Right lobe of liver (tissue), 4 donors: ENCODE measurements at regions not wholly inside any gene's neighbourhood (a gene's known extent, or its start where the extent isn't known, plus 50 kb on each side); places are given as distances from the start of the nearest gene placed in this dataset.

Experiments
- POLR2A ChIP-seq: fragments of 450-650 bp; IDR thresholded peaks from one replicate; pipeline ENCODE4 v1.6.1; 2017; ENCODE audit warnings: antibody characterized with exemption, mild to moderate bottlenecking
- TF ChIP-seq, protein P1 (sequence below), 4 donors: fragments of 200-600 bp in 3 of 4; fragments of 450-650 bp in 1 of 4; IDR thresholded peaks; one replicate each; pipeline versions ENCODE4 v1.5.1 to v1.8.0; 2016 to 2022; ENCODE audit warnings: antibody characterized with exemption in 4 of 4, mild to moderate bottlenecking in 2 of 4
- donor health status: DM: no; HTN: no; CAD: no.
- donor health status: DM: no; HTN: no; CAD: no.
- donor health status: DM: no; HTN: yes; CAD: no.

DNA sequence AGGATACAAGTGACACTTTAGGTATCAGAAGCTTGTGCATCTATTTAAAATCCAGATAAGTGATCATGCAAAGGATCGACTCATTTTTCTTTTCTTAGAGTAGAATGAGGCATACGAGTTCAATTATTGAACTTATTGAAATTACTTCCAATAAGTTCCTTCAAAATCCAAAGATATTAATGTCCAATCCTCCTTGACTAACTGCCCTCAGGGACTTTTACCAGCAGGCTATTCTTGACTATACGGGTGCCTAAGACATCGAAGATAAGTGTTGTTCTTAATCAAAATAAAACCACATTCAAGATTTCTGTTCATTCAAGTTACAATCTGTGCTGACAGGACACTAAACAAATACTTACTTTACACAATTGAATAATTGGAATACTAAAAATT, 74.5 kb upstream of the SP4 start:
- TF ChIP-seq, protein P1, sequence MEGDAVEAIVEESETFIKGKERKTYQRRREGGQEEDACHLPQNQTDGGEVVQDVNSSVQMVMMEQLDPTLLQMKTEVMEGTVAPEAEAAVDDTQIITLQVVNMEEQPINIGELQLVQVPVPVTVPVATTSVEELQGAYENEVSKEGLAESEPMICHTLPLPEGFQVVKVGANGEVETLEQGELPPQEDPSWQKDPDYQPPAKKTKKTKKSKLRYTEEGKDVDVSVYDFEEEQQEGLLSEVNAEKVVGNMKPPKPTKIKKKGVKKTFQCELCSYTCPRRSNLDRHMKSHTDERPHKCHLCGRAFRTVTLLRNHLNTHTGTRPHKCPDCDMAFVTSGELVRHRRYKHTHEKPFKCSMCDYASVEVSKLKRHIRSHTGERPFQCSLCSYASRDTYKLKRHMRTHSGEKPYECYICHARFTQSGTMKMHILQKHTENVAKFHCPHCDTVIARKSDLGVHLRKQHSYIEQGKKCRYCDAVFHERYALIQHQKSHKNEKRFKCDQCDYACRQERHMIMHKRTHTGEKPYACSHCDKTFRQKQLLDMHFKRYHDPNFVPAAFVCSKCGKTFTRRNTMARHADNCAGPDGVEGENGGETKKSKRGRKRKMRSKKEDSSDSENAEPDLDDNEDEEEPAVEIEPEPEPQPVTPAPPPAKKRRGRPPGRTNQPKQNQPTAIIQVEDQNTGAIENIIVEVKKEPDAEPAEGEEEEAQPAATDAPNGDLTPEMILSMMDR (IDR thresholded peaks at IDR 0.05) = no peak
- no peak for TF ChIP-seq POLR2A
